ENCODE measurements at regions not wholly inside any gene's neighbourhood (a gene's known extent, or its start where the extent isn't known, plus 50 kb on each side); places are given as distances from the start of the nearest gene placed in this dataset.

DNA sequence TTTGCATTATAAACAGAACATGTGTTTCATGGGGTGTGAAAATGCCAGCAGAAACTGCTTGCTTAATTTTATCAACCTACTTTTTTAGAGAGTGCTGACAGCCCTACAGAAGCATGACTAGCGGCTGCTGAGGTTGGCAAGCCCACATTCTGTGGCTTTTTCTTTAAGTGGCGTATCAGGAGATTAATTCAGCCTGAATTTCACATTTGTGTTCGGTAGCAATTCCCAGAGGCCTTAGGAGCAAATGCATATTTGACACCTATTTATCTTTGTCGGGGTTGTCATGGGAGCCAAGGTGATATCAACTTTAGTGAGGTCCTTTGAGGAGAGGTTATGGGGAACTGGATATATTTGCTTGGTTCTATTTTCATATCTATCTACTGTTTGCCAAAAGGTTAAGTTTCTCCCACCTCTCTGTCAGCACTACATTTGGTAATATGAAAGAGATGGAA, 140.9 kb downstream of the KCNJ2 start:
- DNase-seq (ENCODE audit: low read depth) = no peak
- TF ChIP-seq, protein P1, sequence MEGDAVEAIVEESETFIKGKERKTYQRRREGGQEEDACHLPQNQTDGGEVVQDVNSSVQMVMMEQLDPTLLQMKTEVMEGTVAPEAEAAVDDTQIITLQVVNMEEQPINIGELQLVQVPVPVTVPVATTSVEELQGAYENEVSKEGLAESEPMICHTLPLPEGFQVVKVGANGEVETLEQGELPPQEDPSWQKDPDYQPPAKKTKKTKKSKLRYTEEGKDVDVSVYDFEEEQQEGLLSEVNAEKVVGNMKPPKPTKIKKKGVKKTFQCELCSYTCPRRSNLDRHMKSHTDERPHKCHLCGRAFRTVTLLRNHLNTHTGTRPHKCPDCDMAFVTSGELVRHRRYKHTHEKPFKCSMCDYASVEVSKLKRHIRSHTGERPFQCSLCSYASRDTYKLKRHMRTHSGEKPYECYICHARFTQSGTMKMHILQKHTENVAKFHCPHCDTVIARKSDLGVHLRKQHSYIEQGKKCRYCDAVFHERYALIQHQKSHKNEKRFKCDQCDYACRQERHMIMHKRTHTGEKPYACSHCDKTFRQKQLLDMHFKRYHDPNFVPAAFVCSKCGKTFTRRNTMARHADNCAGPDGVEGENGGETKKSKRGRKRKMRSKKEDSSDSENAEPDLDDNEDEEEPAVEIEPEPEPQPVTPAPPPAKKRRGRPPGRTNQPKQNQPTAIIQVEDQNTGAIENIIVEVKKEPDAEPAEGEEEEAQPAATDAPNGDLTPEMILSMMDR (conservative IDR thresholded peaks at IDR 0.05; ENCODE audit: low read depth, low read length) = no peak
- H3K4me3 ChIP-seq (ENCODE audit: low read depth, low read length) = no peak overlapping the region

GRCh38 chr17:70313086-70313852, 143.9 kb downstream of the KCNJ2 start:
- DNase-seq (ENCODE audit: low read depth) = peak; percentile 50
- TF ChIP-seq, protein P1 (conservative IDR thresholded peaks at IDR 0.05; ENCODE audit: low read depth, low read length) = no peak

GRCh38 chr17:70314096-70314495, 144.8 kb downstream of the KCNJ2 start:
- H3K4me3 ChIP-seq (ENCODE audit: low read depth, low read length) = no peak overlapping the region
- peak; percentile 63 for DNase-seq (ENCODE audit: low read depth)
- TF ChIP-seq, protein P1 (conservative IDR thresholded peaks at IDR 0.05; ENCODE audit: low read depth, low read length) = no peak

More at GRCh38 chr17:70313086-70313852, 143.9 kb downstream of the KCNJ2 start:
- H3K4me3 ChIP-seq (ENCODE audit: low read depth, low read length) = no peak overlapping the region

- TF ChIP-seq, protein P1 (conservative IDR thresholded peaks at IDR 0.05; ENCODE audit: low read depth, low read length) = no peak
- H3K4me3 ChIP-seq (ENCODE audit: low read depth, low read length) = no peak overlapping the region
- no peak for DNase-seq (ENCODE audit: low read depth)
Observed at GRCh38 chr17:70314506-70314905, 145.2 kb downstream of the KCNJ2 start.

- no peak overlapping the region for H3K4me3 ChIP-seq (ENCODE audit: low read depth, low read length)
- DNase-seq (ENCODE audit: low read depth) = no peak
- TF ChIP-seq, protein P1 (conservative IDR thresholded peaks at IDR 0.05; ENCODE audit: low read depth, low read length) = no peak
Observed at GRCh38 chr17:70317421-70317820, 148.1 kb downstream of the KCNJ2 start.

GRCh38 chr17:70318051-70318450, 148.7 kb downstream of the KCNJ2 start:
- DNase-seq (ENCODE audit: low read depth) = no peak
- TF ChIP-seq, protein P1 (conservative IDR thresholded peaks at IDR 0.05; ENCODE audit: low read depth, low read length) = no peak
- H3K4me3 ChIP-seq (ENCODE audit: low read depth, low read length) = no peak overlapping the region

- no peak overlapping the region for H3K4me3 ChIP-seq (ENCODE audit: low read depth, low read length)
- TF ChIP-seq, protein P1 (conservative IDR thresholded peaks at IDR 0.05; ENCODE audit: low read depth, low read length) = no peak
- DNase-seq (ENCODE audit: low read depth) = no peak
Observed at GRCh38 chr17:70319516-70319915, 150.2 kb downstream of the KCNJ2 start.
